ENCODE measurements at regions not wholly inside any gene's neighbourhood (a gene's known extent, or its start where the extent isn't known, plus 50 kb on each side); places are given as distances from the start of the nearest gene placed in this dataset.
A peak's percentile ranks its signal among the peaks of the same experiment; 100 is the strongest.

- peak; percentile 51 for DNase-seq (ENCODE audit: low spot score)
Observed at GRCh38 chr2:104702031-104702850, 151.7 kb upstream of the POU3F3 start.

DNA sequence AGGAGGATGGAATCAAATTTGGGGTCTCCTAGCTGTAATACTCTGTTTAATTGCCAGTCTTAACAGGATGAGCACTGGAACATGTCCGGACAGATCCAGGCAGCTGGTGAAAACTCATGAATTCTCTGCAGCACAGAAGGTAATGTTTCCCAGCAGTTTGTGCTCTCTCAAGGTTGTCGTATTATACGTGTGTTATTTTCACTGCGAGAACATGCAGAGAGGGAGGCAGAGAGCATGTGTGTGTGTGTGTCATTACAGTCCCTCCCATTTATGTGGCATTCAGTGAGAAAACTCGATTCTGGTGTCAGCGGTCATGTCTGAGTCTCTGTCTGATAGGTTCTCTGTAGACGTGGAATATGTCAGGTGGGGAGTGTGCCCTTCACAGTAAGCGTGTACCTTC is 150.2 kb upstream of the POU3F3 start:
- DNase-seq (ENCODE audit: low spot score), result no peak

GRCh38 chr2:104704496-104705245 is 149.2 kb upstream of the POU3F3 start:
- no peak for DNase-seq (ENCODE audit: low spot score)

DNA sequence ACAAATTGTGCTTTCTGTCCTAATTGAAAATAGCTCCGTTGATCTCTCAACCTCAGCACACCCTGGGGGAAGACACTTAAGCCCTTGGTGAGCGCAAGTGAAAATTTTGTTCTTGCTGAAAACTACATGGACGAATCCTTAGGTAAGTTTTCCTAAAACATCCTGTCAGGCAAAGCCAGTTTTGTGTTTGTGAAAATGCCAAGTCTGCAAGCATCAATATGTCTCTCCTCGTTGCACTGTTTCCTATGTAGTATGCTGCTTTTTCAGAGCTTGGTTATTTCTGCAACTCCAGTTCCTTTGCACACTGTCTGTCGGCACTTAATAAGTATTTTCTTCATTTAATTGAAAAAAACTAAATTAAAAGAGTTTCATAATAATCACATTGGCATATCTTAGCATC is 146.9 kb upstream of the POU3F3 start:
- DNase-seq (ENCODE audit: low spot score), result no peak

GRCh38 chr2:104708967-104709366 is 144.9 kb upstream of the POU3F3 start:
- DNase-seq (ENCODE audit: low spot score), result no peak

DNA sequence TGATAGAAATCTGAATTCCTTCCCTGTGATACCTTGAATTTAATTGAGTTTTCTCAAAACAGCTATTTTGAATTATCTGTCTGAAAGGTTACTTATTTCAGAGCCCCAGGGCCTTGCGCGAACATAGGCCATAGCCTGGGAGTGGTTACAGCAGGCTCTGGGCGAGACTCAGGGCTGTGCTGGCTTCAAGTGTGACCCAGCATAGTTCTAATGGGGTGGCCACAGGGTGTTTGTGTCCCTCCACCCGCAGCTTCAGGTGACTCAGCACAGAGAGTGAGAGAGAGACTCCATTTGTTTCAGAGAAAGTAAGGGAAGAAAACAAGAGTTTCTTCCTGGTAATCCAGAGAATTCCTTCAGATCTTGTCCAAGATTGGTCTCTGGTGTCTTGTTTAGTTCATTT is 137.9 kb upstream of the POU3F3 start:
- no peak for DNase-seq (ENCODE audit: low spot score)

GRCh38 chr2:104733226-104733943 is 120.5 kb upstream of the POU3F3 start:
- DNase-seq (ENCODE audit: low spot score), result no peak

- no peak for DNase-seq (ENCODE audit: low spot score)
Observed at GRCh38 chr2:104734937-104735586, 118.9 kb upstream of the POU3F3 start.

GRCh38 chr2:104736026-104736425 is 117.9 kb upstream of the POU3F3 start:
- no peak for DNase-seq (ENCODE audit: low spot score)

DNA sequence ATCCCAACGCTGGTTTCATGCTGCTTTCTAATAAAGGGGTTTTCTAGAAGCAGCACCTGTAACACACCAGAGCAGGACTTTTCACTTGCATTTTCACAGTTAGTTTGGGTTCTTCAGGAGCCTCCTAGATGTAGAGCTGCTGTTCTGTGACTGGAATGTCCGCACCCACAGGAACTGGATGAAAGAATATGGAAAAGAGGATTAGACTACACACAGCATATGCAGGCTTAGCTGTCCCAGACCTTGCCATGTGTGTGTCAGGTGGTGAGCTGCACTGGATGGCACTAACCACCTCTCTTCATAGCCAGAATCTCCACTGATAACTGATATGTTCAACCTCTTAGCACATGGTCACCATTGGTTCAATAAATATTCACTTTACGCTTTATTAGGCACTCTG is 112.1 kb upstream of the POU3F3 start:
- no peak for DNase-seq (ENCODE audit: low spot score)

GRCh38 chr2:104744537-104744936 is 109.4 kb upstream of the POU3F3 start:
- no peak for DNase-seq (ENCODE audit: low spot score)

DNA sequence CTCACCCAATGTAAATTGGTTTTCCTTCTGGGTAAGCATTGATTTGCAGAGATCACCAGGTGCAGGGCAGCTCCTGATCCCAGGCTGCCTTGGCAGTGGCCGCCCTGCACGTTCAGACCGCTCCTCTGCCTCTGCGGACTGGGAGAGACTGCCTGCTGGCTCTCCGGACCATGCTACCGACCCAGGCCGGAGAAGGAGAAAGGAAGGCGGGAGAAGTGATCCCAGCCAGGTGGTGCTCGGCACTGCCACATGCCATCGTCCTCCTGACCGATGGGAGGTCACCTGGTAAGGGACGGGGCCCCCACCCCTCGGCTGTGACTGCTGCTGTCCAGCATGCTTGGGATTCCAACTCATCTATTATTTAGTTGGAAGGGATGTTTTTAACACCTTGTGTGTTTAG is 108.1 kb upstream of the POU3F3 start:
- no peak for DNase-seq (ENCODE audit: low spot score)

DNA sequence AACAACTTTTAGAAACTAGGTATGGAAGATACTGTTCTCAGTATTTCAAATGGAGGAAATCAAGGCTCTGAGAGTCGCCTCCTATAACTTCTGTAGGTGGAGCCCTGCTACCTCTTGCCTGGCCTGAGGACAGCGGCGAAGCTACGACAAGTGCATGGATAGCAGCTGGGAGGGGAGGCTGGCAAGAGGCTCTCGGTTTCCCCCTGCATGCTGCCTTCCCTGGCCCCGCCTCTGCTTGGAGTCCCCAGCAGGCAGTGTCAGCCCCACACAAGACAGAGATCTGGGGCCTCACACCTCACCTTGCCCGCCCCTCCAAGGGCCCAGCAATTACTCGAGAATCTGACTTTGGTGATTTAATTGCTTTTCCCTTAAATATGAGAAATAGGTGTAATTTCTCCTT is 107.6 kb upstream of the POU3F3 start:
- no peak for DNase-seq (ENCODE audit: low spot score)

- no peak for DNase-seq (ENCODE audit: low spot score)
Observed at GRCh38 chr2:104746858-104747257, 107.1 kb upstream of the POU3F3 start.

GRCh38 chr2:104749856-104750460 is 104.0 kb upstream of the POU3F3 start:
- DNase-seq (ENCODE audit: low spot score), result no peak

DNA sequence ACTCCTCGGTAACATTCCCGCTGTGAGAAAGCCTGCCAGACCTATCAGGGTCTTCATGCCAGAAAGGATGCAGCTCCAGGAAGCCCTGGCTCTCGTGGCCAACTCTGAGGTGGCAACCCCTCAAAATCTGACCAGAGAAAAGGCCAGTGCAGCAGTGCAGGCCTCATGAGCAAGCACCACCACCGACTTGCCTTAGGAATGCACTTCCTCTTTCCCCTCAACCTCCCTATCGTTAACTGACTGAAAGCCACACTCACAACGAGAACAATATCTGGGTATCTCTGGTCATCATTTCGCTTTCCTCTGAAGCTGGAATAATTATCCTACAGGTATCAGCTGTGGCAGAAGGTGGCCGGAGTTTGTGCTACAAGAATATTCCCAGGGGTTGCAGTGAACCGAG is 101.4 kb upstream of the POU3F3 start:
- no peak for DNase-seq (ENCODE audit: low spot score)

DNA sequence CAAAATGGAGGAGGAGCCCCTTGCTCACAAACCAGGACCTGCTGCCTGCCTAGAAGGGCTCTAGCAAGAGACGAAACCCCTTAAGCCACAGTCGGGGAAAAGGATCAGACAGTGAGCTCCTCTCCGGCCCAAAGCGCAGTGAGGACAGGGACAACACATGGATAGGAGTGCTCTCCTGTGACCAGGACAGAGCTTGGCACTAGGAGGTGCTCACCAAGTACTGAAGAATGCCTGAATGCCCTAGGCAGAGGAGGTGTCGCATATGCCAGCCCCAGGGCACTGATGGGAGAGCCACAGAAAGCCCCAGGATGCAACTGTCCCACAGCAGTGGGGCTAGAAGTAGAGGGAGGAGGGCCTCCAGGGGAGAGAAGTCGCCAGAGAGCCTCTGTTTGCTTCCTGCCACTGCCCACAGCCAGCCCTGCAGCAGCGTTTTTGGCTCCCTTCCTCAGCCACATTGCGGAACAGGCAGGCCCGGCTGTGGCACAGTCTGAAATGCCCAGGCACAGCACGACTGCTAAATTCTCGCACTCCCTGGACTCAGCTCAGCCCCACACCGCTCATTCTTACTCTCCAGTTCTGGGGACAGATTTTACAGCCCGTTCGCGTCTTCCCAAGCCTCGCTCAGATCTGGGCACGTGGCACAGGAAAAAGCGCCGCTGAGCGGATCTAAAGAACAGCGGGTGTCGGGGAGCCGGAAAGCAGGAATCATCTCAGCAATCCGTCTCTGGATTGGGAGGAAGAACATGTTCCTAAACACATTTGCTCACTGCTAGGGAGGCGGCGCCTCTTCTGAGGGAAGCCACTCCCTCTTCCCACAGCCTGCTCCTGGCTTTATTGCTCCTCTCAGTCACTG is 98.7 kb upstream of the POU3F3 start:
- DNase-seq (ENCODE audit: low spot score), result peak; percentile 45

GRCh38 chr2:104756118-104756517 is 97.8 kb upstream of the POU3F3 start:
- DNase-seq (ENCODE audit: low spot score), result no peak

DNA sequence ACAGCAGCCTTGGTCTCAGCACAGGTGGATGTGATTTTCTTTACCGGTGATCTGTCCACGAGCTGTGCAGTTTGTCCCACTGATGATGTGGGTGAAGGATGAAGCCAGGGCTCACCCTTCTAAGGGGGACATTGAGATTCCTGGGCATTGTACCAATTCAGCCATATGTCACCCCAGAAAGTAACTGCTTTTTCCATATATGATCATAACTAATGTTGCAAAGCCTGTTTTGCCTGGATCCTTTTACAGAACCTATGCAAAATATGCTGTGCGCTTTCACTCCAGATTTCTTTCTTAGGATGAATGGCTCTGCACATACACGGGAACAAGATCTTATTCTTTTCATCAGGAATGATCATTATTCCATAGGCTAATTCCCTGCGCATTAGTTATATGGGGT is 96.9 kb upstream of the POU3F3 start:
- no peak for DNase-seq (ENCODE audit: low spot score)

GRCh38 chr2:104758199-104758620 is 95.7 kb upstream of the POU3F3 start:
- peak; percentile 26 for DNase-seq (ENCODE audit: low spot score)

- DNase-seq (ENCODE audit: low spot score), result no peak
Observed at GRCh38 chr2:104762031-104762430, 91.9 kb upstream of the POU3F3 start.
